ENCODE measurements at regions not wholly inside any gene's neighbourhood (a gene's known extent, or its start where the extent isn't known, plus 50 kb on each side); places are given as distances from the start of the nearest gene placed in this dataset.

GRCh38 chr5:67366691-67367395 is 170.2 kb upstream of the CD180 start:
- DNase-seq (ENCODE audit: extremely low read depth in 1 of 11, low read depth in 9 of 11, low spot score in 4 of 11), result no peak

GRCh38 chr5:67366276-67366675 is 169.7 kb upstream of the CD180 start:
- DNase-seq (ENCODE audit: extremely low read depth in 1 of 11, low read depth in 9 of 11, low spot score in 4 of 11), result no peak

- DNase-seq (ENCODE audit: extremely low read depth in 1 of 11, low read depth in 9 of 11, low spot score in 4 of 11), result no peak
These were observed 167.9 kb upstream of the CD180 start for GRCh38 chr5:67364381-67364970.

- DNase-seq (ENCODE audit: extremely low read depth in 1 of 11, low read depth in 9 of 11, low spot score in 4 of 11), result no peak
These were observed 167.4 kb upstream of the CD180 start for GRCh38 chr5:67363963-67364362.

GRCh38 chr5:67363180-67363709 is 166.6 kb upstream of the CD180 start:
- no peak for DNase-seq (ENCODE audit: extremely low read depth in 1 of 11, low read depth in 9 of 11, low spot score in 4 of 11)

- no peak for DNase-seq (ENCODE audit: extremely low read depth in 1 of 11, low read depth in 9 of 11, low spot score in 4 of 11)
These were observed 165.5 kb upstream of the CD180 start for GRCh38 chr5:67361932-67362729.

- DNase-seq (ENCODE audit: extremely low read depth in 1 of 11, low read depth in 9 of 11, low spot score in 4 of 11), result no peak
These were observed 163.4 kb upstream of the CD180 start for GRCh38 chr5:67360047-67360446.

- no peak for DNase-seq (ENCODE audit: extremely low read depth in 1 of 11, low read depth in 9 of 11, low spot score in 4 of 11)
These were observed 161.6 kb upstream of the CD180 start for GRCh38 chr5:67358186-67358585.

GRCh38 chr5:67355120-67355713 is 158.6 kb upstream of the CD180 start:
- DNase-seq (ENCODE audit: extremely low read depth in 1 of 11, low read depth in 9 of 11, low spot score in 4 of 11), result no peak

GRCh38 chr5:67353500-67354450 is 157.2 kb upstream of the CD180 start:
- DNase-seq (ENCODE audit: extremely low read depth in 1 of 11, low read depth in 9 of 11, low spot score in 4 of 11), result peak in 1 of 11 donors; percentile 14

GRCh38 chr5:67350618-67351201 is 154.1 kb upstream of the CD180 start:
- no peak for DNase-seq (ENCODE audit: extremely low read depth in 1 of 11, low read depth in 9 of 11, low spot score in 4 of 11)

- no peak for DNase-seq (ENCODE audit: extremely low read depth in 1 of 11, low read depth in 9 of 11, low spot score in 4 of 11)
These were observed 153.6 kb upstream of the CD180 start for GRCh38 chr5:67350185-67350584.

GRCh38 chr5:67347821-67348220 is 151.2 kb upstream of the CD180 start:
- no peak for DNase-seq (ENCODE audit: extremely low read depth in 1 of 11, low read depth in 9 of 11, low spot score in 4 of 11)

- DNase-seq (ENCODE audit: extremely low read depth in 1 of 11, low read depth in 9 of 11, low spot score in 4 of 11), result no peak
These were observed 150.0 kb upstream of the CD180 start for GRCh38 chr5:67346611-67347010.

- DNase-seq (ENCODE audit: extremely low read depth in 1 of 11, low read depth in 9 of 11, low spot score in 4 of 11), result no peak
These were observed 148.3 kb upstream of the CD180 start for GRCh38 chr5:67344870-67345269.

GRCh38 chr5:67343835-67344234 is 147.2 kb upstream of the CD180 start:
- DNase-seq (ENCODE audit: extremely low read depth in 1 of 11, low read depth in 9 of 11, low spot score in 4 of 11), result no peak

GRCh38 chr5:67341478-67341877 is 144.9 kb upstream of the CD180 start:
- no peak for DNase-seq (ENCODE audit: extremely low read depth in 1 of 11, low read depth in 9 of 11, low spot score in 4 of 11)

- no peak for DNase-seq (ENCODE audit: extremely low read depth in 1 of 11, low read depth in 9 of 11, low spot score in 4 of 11)
These were observed 142.7 kb upstream of the CD180 start for GRCh38 chr5:67339219-67339767.
